ENCODE measurements at regions not wholly inside any gene's neighbourhood (a gene's known extent, or its start where the extent isn't known, plus 50 kb on each side); places are given as distances from the start of the nearest gene placed in this dataset.

DNA sequence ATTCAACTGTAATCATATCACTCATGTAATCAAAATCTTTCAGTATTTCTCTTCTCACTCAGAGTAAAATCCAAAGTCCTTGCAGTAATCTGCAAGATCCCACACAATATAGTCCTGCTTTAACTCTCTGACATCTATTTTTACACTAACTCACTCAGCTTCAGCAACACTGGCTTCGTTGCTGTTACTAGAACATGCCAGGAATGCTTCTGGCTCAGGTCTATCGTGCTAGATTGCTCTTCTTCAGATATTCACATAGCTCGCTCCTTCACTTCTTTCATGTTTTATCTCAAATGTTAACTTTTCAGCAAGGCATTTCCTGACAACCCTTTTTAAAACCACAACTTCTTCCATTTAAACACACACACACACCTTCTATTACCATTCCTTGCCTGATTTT, 331.7 kb upstream of the HTR2C start:
- no peak for TF ChIP-seq CTCF (IDR thresholded peaks at IDR 0.05 in 2 of 3, conservative IDR thresholded peaks at IDR 0.05 in 1 of 3; ENCODE audit: insufficient read depth in 2 of 3, low read depth in 1 of 3, low read length in 3 of 3)
- TF ChIP-seq SIRT6 (IDR thresholded peaks at IDR 0.05; ENCODE audit: low read depth, low read length): no peak
- TF ChIP-seq MTA3 (IDR thresholded peaks at IDR 0.05; ENCODE audit: borderline replicate concordance): no peak
- TF ChIP-seq USF1 (CRISPR knock-in tag; IDR thresholded peaks at IDR 0.05): no peak
- TF ChIP-seq, protein P1, sequence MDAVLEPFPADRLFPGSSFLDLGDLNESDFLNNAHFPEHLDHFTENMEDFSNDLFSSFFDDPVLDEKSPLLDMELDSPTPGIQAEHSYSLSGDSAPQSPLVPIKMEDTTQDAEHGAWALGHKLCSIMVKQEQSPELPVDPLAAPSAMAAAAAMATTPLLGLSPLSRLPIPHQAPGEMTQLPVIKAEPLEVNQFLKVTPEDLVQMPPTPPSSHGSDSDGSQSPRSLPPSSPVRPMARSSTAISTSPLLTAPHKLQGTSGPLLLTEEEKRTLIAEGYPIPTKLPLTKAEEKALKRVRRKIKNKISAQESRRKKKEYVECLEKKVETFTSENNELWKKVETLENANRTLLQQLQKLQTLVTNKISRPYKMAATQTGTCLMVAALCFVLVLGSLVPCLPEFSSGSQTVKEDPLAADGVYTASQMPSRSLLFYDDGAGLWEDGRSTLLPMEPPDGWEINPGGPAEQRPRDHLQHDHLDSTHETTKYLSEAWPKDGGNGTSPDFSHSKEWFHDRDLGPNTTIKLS (IDR thresholded peaks at IDR 0.05; ENCODE audit: borderline replicate concordance, low read depth): no peak
- no peak for TF ChIP-seq POLR2A (conservative IDR thresholded peaks at IDR 0.05)
- TF ChIP-seq EP300 (IDR thresholded peaks at IDR 0.05; ENCODE audit: low read length): no peak
- no peak for TF ChIP-seq ZNF184 (CRISPR knock-in tag; IDR thresholded peaks at IDR 0.05)

All from K562 (cell line).